Neural cell (in vitro differentiated cells): ENCODE measurements at regions not wholly inside any gene's neighbourhood (a gene's known extent, or its start where the extent isn't known, plus 50 kb on each side); places are given as distances from the start of the nearest gene placed in this dataset.

Experiments used
- H2AFZ ChIP-seq: fragments of 200-600, 300-800 bp; sonication (generic), shearing (Covaris generic); 2 replicates; pipeline ENCODE4 v1.6.0; 2014; ENCODE audit warnings: low read depth, mild to moderate bottlenecking, antibody characterized with exemption, low read length, moderate library complexity
- H3F3A ChIP-seq: fragments of 200-600 bp; shearing (Covaris generic); 2 replicates; pipeline ENCODE4 v1.6.1; 2016; ENCODE audit warnings: mild to moderate bottlenecking, moderate library complexity, mixed read lengths, antibody characterized with exemption, low read length; ENCODE audit not compliant: insufficient read depth, poor library complexity, severe bottlenecking
- H3K27ac ChIP-seq: fragments of 200-600, 300-800 bp; sonication (generic), shearing (Covaris generic); 2 replicates; pipeline ENCODE4 v1.5.1; 2014; ENCODE audit warnings: mild to moderate bottlenecking, low read length, moderate library complexity
- H3K27me3 ChIP-seq: fragments of 300-800, 200-600 bp; sonication (generic), shearing (Covaris generic); 2 replicates; pipeline ENCODE4 v1.6.0; 2014; ENCODE audit warnings: mild to moderate bottlenecking, low read depth, low read length, moderate library complexity; ENCODE audit not compliant: insufficient read depth
- H3K36me3 ChIP-seq: fragments of 300-800, 200-600 bp; sonication (generic), shearing (Covaris generic); 2 replicates; pipeline ENCODE4 v1.5.1; 2014; ENCODE audit warnings: mild to moderate bottlenecking, antibody characterized with exemption, low read length, moderate library complexity; ENCODE audit not compliant: insufficient read depth
- H3K4me2 ChIP-seq: fragments of 300-800, 200-600 bp; sonication (generic), shearing (Covaris generic); 2 replicates; pipeline ENCODE4 v1.6.0; 2014; ENCODE audit warnings: mild to moderate bottlenecking, low read length
- H3K4me3 ChIP-seq: fragments of 300-800, 200-600 bp; sonication (generic), shearing (Covaris generic); 2 replicates; pipeline ENCODE4 v1.5.1; 2014; ENCODE audit warnings: mild to moderate bottlenecking, low read length, moderate library complexity
- H3K79me2 ChIP-seq: fragments of 200-600 bp; shearing (Covaris generic); replicated peaks from 2 replicates; pipeline ENCODE4 v1.6.0; 2014; ENCODE audit warnings: mild to moderate bottlenecking, low read length, moderate library complexity; ENCODE audit not compliant: insufficient read depth
- H3K9ac ChIP-seq: fragments of 300-800, 200-600 bp; sonication (generic), shearing (Covaris generic); 2 replicates; pipeline ENCODE4 v1.6.1; 2016; ENCODE audit warnings: mild to moderate bottlenecking, low read length, mixed read lengths
- H3K9me2 ChIP-seq: fragments of 200-600 bp; shearing (Covaris generic); 2 replicates; pipeline ENCODE4 v1.6.1; 2016; ENCODE audit warnings: mild to moderate bottlenecking, low read length, mixed read lengths; ENCODE audit not compliant: insufficient read depth
- H3K9me3 ChIP-seq: fragments of 200-600, 300-800 bp; sonication (generic), shearing (Covaris generic); 2 replicates; pipeline ENCODE4 v1.6.1; 2016; ENCODE audit warnings: mild to moderate bottlenecking, mixed run types, low read length, moderate library complexity, mixed read lengths
- H4K20me1 ChIP-seq: fragments of 200-600 bp; shearing (Covaris generic); 2 replicates; pipeline ENCODE4 v1.6.1; 2016; ENCODE audit warnings: mild to moderate bottlenecking, mixed run types; ENCODE audit not compliant: insufficient read depth
- EP300 ChIP-seq: fragments of 450-650 bp; conservative IDR thresholded peaks from 2 replicates; pipeline ENCODE4 v1.6.1; 2014; ENCODE audit warnings: antibody characterized with exemption, mild to moderate bottlenecking, moderate library complexity; ENCODE audit not compliant: poor library complexity, severe bottlenecking
- EZH2 ChIP-seq: fragments of 200-600, 300-800 bp; shearing (Covaris generic), sonication (generic); IDR thresholded peaks from 2 replicates; pipeline ENCODE4 v1.6.1; 2014; ENCODE audit warnings: antibody characterized with exemption, low read length, borderline replicate concordance, mild to moderate bottlenecking; ENCODE audit not compliant: insufficient read depth, poor library complexity, severe bottlenecking
- MXI1 ChIP-seq: fragments of 450-650 bp; conservative IDR thresholded peaks from 2 replicates; pipeline ENCODE4 v1.6.1; 2014; ENCODE audit warnings: antibody characterized with exemption, mild to moderate bottlenecking; ENCODE audit not compliant: poor library complexity, severe bottlenecking
- POLR2AphosphoS5 ChIP-seq: IDR thresholded peaks from 2 replicates; pipeline ENCODE4 v1.6.1; 2012
- RAD21 ChIP-seq: fragments of 450-650 bp; conservative IDR thresholded peaks from 2 replicates; pipeline ENCODE4 v1.6.1; 2014; ENCODE audit warnings: antibody characterized with exemption, mild to moderate bottlenecking, moderate library complexity
- SMC3 ChIP-seq: fragments of 450-650 bp; conservative IDR thresholded peaks from 2 replicates; pipeline ENCODE4 v1.6.1; 2014; ENCODE audit warnings: antibody characterized with exemption, mild to moderate bottlenecking, moderate library complexity; ENCODE audit not compliant: poor library complexity
- TAF1 ChIP-seq: IDR thresholded peaks from 2 replicates; pipeline ENCODE4 v1.6.1; 2012; ENCODE audit warnings: low read depth
- TF ChIP-seq, protein P1 (sequence below): IDR thresholded peaks from 2 replicates; pipeline ENCODE4 v1.6.1; 2012; ENCODE audit warnings: borderline replicate concordance
- TF ChIP-seq, protein P2 (sequence below): fragments of 450-650 bp; IDR thresholded peaks from 2 replicates; pipeline ENCODE4 v1.5.1; 2014; ENCODE audit warnings: antibody characterized with exemption, mild to moderate bottlenecking, moderate library complexity; ENCODE audit not compliant: poor library complexity, severe bottlenecking

DNA sequence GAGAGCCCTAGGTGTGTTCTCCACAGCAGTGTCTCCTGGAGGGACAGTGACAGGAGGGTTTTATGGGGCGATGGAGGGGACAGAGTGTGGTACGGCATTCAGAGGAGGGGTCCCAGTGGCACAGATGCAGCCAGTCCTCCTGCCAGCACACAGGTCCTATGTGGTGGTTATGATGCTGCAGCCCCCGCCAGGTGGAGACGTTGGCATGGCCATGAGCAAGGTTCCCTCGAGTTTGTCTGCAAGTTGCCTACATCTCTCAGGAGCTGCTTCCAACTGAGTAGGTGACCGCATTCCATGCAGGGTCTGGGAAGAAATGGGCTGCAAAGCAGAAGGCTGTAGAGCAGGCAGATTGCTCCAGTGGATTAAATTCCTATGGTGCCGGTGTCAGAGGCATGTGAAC is 646.0 kb downstream of the TBC1D22A start:
- H4K20me1 ChIP-seq = no peaks in the 10 kb centered on the region
- TF ChIP-seq SMC3 (no peak), POLR2AphosphoS5 (no peak), EP300 (no peak), TAF1 (no peak), EZH2 (no peak)
- TF ChIP-seq, protein P1, sequence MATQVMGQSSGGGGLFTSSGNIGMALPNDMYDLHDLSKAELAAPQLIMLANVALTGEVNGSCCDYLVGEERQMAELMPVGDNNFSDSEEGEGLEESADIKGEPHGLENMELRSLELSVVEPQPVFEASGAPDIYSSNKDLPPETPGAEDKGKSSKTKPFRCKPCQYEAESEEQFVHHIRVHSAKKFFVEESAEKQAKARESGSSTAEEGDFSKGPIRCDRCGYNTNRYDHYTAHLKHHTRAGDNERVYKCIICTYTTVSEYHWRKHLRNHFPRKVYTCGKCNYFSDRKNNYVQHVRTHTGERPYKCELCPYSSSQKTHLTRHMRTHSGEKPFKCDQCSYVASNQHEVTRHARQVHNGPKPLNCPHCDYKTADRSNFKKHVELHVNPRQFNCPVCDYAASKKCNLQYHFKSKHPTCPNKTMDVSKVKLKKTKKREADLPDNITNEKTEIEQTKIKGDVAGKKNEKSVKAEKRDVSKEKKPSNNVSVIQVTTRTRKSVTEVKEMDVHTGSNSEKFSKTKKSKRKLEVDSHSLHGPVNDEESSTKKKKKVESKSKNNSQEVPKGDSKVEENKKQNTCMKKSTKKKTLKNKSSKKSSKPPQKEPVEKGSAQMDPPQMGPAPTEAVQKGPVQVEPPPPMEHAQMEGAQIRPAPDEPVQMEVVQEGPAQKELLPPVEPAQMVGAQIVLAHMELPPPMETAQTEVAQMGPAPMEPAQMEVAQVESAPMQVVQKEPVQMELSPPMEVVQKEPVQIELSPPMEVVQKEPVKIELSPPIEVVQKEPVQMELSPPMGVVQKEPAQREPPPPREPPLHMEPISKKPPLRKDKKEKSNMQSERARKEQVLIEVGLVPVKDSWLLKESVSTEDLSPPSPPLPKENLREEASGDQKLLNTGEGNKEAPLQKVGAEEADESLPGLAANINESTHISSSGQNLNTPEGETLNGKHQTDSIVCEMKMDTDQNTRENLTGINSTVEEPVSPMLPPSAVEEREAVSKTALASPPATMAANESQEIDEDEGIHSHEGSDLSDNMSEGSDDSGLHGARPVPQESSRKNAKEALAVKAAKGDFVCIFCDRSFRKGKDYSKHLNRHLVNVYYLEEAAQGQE = no peak
- no peaks in the 10 kb centered on the region for H3K9me2 ChIP-seq
- H3K4me2 ChIP-seq = no peak overlapping the region
- no peaks in the 10 kb centered on the region for H3K79me2 ChIP-seq
- no peak overlapping the region for H3K27ac ChIP-seq
- no peaks in the 10 kb centered on the region for H3F3A ChIP-seq
- H3K9me3 ChIP-seq = no peaks in the 10 kb centered on the region
- H2AFZ ChIP-seq = no peak overlapping the region
- no peaks in the 10 kb centered on the region for H3K27me3 ChIP-seq
- no peak overlapping the region for H3K9ac ChIP-seq
- H3K36me3 ChIP-seq = no peaks in the 10 kb centered on the region
- no peak overlapping the region for H3K4me3 ChIP-seq

DNA sequence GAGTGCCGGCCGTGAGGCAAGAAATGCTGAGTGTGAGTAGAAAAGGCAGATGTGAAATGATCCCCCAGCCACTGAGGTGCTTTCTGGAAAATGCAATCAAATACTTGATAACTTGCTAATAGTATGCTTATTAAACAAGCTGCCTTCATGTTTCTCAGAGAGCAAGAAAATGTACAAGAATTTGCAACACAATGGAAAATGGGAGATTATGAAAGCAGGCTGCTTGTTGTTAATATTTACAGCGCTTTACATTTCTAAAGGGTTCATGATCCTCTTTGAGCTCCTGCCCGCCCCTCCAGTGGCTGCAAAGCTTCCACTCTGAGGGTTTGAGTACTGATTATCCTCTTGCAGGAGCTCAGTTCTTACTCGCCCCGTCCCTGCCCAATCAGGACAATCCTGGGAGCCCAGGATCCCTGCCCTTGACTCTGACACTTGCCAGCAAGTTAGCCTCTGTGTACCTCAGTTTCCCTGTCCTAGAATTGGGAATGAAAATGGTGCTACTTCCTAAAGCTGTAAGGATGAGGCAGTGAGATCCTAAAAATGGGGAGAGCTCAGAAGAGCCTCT is 645.1 kb downstream of the TBC1D22A start:
- H3K27me3 ChIP-seq = no peaks in the 10 kb centered on the region
- H2AFZ ChIP-seq = no peak overlapping the region
- H3K4me2 ChIP-seq = no peak overlapping the region
- no peaks in the 10 kb centered on the region for H3F3A ChIP-seq
- H3K9ac ChIP-seq = no peak overlapping the region
- TF ChIP-seq RAD21 (no peak), EP300 (no peak), MXI1 (no peak), TAF1 (no peak), SMC3 (no peak), POLR2AphosphoS5 (no peak)
- H3K9me3 ChIP-seq = no peaks in the 10 kb centered on the region
- H3K27ac ChIP-seq = no peak overlapping the region
- no peaks in the 10 kb centered on the region for H3K36me3 ChIP-seq
- no peaks in the 10 kb centered on the region for H3K79me2 ChIP-seq
- H3K9me2 ChIP-seq = no peaks in the 10 kb centered on the region
- no peak overlapping the region for H3K4me3 ChIP-seq
- no peaks in the 10 kb centered on the region for H4K20me1 ChIP-seq

DNA sequence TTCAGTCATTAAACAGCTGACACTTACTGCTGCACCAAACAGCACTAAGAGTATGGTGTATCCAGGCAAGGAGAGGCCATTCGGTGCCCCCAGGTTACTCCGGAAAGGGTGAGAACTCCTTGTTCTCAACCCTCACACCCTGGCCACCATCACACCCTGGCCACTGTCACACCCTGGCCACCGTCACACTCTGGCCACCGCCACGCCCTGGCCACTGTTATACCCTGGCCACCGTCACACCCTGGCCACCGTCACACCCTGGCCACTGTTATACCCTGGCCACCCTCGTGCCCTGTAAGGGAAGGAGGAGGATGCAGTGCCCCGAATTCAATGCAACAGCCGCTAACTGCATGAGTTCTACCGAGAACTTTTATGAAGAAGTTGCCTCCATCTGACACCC is 644.4 kb downstream of the TBC1D22A start:
- H4K20me1 ChIP-seq = no peaks in the 10 kb centered on the region
- no peaks in the 10 kb centered on the region for H3K9me2 ChIP-seq
- no peak overlapping the region for H3K4me2 ChIP-seq
- H3K27ac ChIP-seq = no peak overlapping the region
- no peaks in the 10 kb centered on the region for H3K79me2 ChIP-seq
- TF ChIP-seq POLR2AphosphoS5 (no peak), EP300 (no peak), EZH2 (no peak), RAD21 (no peak), MXI1 (no peak), TAF1 (no peak), SMC3 (no peak)
- TF ChIP-seq, protein P1 = no peak
- TF ChIP-seq, protein P2, sequence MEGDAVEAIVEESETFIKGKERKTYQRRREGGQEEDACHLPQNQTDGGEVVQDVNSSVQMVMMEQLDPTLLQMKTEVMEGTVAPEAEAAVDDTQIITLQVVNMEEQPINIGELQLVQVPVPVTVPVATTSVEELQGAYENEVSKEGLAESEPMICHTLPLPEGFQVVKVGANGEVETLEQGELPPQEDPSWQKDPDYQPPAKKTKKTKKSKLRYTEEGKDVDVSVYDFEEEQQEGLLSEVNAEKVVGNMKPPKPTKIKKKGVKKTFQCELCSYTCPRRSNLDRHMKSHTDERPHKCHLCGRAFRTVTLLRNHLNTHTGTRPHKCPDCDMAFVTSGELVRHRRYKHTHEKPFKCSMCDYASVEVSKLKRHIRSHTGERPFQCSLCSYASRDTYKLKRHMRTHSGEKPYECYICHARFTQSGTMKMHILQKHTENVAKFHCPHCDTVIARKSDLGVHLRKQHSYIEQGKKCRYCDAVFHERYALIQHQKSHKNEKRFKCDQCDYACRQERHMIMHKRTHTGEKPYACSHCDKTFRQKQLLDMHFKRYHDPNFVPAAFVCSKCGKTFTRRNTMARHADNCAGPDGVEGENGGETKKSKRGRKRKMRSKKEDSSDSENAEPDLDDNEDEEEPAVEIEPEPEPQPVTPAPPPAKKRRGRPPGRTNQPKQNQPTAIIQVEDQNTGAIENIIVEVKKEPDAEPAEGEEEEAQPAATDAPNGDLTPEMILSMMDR = no peak
- no peak overlapping the region for H2AFZ ChIP-seq
- H3K9ac ChIP-seq = no peak overlapping the region
- H3F3A ChIP-seq = no peaks in the 10 kb centered on the region
- no peaks in the 10 kb centered on the region for H3K27me3 ChIP-seq
- no peak overlapping the region for H3K4me3 ChIP-seq
- no peaks in the 10 kb centered on the region for H3K36me3 ChIP-seq
- no peaks in the 10 kb centered on the region for H3K9me3 ChIP-seq
